ENCODE measurements at regions not wholly inside any gene's neighbourhood (a gene's known extent, or its start where the extent isn't known, plus 50 kb on each side); places are given as distances from the start of the nearest gene placed in this dataset.

DNA sequence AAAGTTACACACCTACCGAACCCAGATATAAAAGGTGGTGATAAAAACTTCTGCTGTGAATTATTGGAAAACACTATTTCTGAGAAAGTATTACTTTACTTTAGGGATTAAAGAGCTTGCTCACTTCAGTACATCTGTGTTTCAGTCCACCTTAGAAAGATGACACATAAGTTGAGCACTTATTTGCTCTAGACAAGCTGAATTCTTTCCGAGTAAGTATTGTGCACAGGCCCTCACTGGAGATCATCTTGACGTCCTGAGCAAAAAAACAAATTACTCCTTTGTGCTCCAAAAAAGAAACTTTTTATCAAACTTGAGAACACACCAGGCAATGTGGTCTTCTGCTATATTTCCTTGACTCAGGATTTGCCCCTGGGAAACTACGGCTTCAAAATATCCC lies 231.0 kb upstream of the GRAMD2B start:
- ChIA-PET CTCF (no interaction called here), POLR2A (no interaction called here)
- DNase-seq (ENCODE audit: low read depth in 1 of 2, low spot score in 1 of 2) (no peak), ATAC-seq (no peak), FAIRE-seq (no peak)
- no peak for TF ChIP-seq KDM5A (IDR thresholded peaks at IDR 0.05)
- no peak for TF ChIP-seq CHD4 (IDR thresholded peaks at IDR 0.05; ENCODE audit: borderline replicate concordance)
- TF ChIP-seq, protein P1, sequence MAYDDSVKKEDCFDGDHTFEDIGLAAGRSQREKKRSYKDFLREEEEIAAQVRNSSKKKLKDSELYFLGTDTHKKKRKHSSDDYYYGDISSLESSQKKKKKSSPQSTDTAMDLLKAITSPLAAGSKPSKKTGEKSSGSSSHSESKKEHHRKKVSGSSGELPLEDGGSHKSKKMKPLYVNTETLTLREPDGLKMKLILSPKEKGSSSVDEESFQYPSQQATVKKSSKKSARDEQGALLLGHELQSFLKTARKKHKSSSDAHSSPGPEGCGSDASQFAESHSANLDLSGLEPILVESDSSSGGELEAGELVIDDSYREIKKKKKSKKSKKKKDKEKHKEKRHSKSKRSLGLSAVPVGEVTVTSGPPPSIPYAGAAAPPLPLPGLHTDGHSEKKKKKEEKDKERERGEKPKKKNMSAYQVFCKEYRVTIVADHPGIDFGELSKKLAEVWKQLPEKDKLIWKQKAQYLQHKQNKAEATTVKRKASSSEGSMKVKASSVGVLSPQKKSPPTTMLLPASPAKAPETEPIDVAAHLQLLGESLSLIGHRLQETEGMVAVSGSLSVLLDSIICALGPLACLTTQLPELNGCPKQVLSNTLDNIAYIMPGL (CRISPR knock-in tag; IDR thresholded peaks at IDR 0.05; ENCODE audit: borderline replicate concordance), result no peak
- TF ChIP-seq, protein P2, sequence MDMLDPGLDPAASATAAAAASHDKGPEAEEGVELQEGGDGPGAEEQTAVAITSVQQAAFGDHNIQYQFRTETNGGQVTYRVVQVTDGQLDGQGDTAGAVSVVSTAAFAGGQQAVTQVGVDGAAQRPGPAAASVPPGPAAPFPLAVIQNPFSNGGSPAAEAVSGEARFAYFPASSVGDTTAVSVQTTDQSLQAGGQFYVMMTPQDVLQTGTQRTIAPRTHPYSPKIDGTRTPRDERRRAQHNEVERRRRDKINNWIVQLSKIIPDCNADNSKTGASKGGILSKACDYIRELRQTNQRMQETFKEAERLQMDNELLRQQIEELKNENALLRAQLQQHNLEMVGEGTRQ (IDR thresholded peaks at IDR 0.05), result no peak
- no peak for TF ChIP-seq RAD21 (conservative IDR thresholded peaks at IDR 0.05 in 1 of 2, IDR thresholded peaks at IDR 0.05 in 1 of 2)
- no peak for TF ChIP-seq TP53 (CRISPR knock-in tag; IDR thresholded peaks at IDR 0.05)
- TF ChIP-seq TFCP2L1 (CRISPR knock-in tag; IDR thresholded peaks at IDR 0.05), result no peak
- no peak for TF ChIP-seq FOXS1 (CRISPR knock-in tag; IDR thresholded peaks at IDR 0.05)
- no peak for TF ChIP-seq RFX5 (IDR thresholded peaks at IDR 0.05)
- TF ChIP-seq JUN (IDR thresholded peaks at IDR 0.05), result no peak
- TF ChIP-seq NR3C1 (IDR thresholded peaks at IDR 0.05), result no peak
- no peak for TF ChIP-seq EHMT2 (IDR thresholded peaks at IDR 0.05; ENCODE audit: low read depth)
- TF ChIP-seq RCOR1 (IDR thresholded peaks at IDR 0.05; ENCODE audit: low read depth, low read length), result no peak
- TF ChIP-seq ZC3H11A (IDR thresholded peaks at IDR 0.05), result no peak
- TF ChIP-seq PHF8 (IDR thresholded peaks at IDR 0.05; ENCODE audit: borderline replicate concordance, low read depth), result no peak
- TF ChIP-seq ZFP36 (IDR thresholded peaks at IDR 0.05; ENCODE audit: borderline replicate concordance, partially characterized antibody), result no peak
- no peak for TF ChIP-seq ZSCAN20 (CRISPR knock-in tag; IDR thresholded peaks at IDR 0.05)
- TF ChIP-seq, protein P3, sequence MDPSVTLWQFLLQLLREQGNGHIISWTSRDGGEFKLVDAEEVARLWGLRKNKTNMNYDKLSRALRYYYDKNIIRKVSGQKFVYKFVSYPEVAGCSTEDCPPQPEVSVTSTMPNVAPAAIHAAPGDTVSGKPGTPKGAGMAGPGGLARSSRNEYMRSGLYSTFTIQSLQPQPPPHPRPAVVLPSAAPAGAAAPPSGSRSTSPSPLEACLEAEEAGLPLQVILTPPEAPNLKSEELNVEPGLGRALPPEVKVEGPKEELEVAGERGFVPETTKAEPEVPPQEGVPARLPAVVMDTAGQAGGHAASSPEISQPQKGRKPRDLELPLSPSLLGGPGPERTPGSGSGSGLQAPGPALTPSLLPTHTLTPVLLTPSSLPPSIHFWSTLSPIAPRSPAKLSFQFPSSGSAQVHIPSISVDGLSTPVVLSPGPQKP (IDR thresholded peaks at IDR 0.05; ENCODE audit: low read depth, low read length), result no peak
- WGBS (ENCODE audit: missing lambda C conversion rate), result 48% methylated on average over 4 of the region's 4 CpGs
- no peaks in the 10 kb centered on the region for H3K4me1 ChIP-seq
- H3K9me3 ChIP-seq, result no peaks in the 10 kb centered on the region
- H3K4me3 ChIP-seq, result no peak overlapping the region
- H3K4me2 ChIP-seq, result no peak overlapping the region
- H3K27ac ChIP-seq, result no peak overlapping the region

DNA sequence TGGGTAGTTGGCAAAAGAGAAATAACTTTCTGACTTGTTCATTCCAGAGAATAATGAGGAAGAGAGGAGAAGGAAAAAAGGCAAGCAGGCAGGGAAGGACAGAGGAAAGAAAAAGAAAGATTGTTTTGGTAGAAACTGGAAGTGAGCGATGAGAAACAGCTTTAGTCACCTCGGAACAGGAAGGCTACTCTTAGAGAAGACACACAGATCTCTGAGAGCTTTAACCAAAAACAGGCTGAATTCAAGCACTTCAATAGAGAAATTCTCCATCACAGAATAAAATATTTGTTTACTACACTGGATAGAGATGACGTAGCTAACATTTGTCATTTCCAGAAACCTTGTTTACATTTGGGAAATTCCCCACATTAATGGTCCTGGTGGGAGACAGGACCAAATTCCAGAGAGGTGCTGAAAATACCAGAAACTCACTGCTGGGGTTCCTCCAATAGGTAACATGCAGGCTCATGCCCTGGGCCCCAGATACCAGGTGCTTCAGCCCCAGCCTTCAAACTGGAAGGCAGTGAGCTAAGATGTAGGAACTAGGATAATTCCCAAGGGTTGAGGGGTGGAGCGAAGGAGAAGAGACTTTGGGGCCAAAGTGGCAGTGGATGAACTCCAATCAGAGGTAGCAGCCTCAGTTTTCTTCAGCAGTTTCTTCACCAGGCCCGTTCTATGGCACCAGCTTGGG lies 227.7 kb upstream of the GRAMD2B start:
- POLR2A ChIA-PET, result no interaction called here
- DNase-seq (ENCODE audit: low read depth in 1 of 2, low spot score in 1 of 2) (no peak), FAIRE-seq (no peak), ATAC-seq (no peak)
- TF ChIP-seq SMC3 (IDR thresholded peaks at IDR 0.05) (no peak), ZC3H11A (IDR thresholded peaks at IDR 0.05) (no peak), TP53 (CRISPR knock-in tag; IDR thresholded peaks at IDR 0.05) (no peak), SREBF2 (IDR thresholded peaks at IDR 0.05) (no peak), MAZ (IDR thresholded peaks at IDR 0.05; ENCODE audit: borderline replicate concordance, low read depth, low read length) (no peak), CBX2 (IDR thresholded peaks at IDR 0.05; ENCODE audit: borderline replicate concordance, low read depth) (no peak), HDAC2 (IDR thresholded peaks at IDR 0.05) (no peak), ZSCAN20 (CRISPR knock-in tag; IDR thresholded peaks at IDR 0.05) (no peak), PHF8 (IDR thresholded peaks at IDR 0.05; ENCODE audit: borderline replicate concordance, low read depth) (no peak), HEYL (CRISPR knock-in tag; IDR thresholded peaks at IDR 0.05) (no peak), CEBPB (IDR thresholded peaks at IDR 0.05) (no peak), EHF (CRISPR knock-in tag; IDR thresholded peaks at IDR 0.05) (no peak), NPAS2 (CRISPR knock-in tag; IDR thresholded peaks at IDR 0.05; ENCODE audit: borderline replicate concordance) (no peak), CHD4 (IDR thresholded peaks at IDR 0.05; ENCODE audit: borderline replicate concordance) (no peak), FOXS1 (CRISPR knock-in tag; IDR thresholded peaks at IDR 0.05) (no peak), ZNF302 (CRISPR knock-in tag; IDR thresholded peaks at IDR 0.05) (no peak), JUN (IDR thresholded peaks at IDR 0.05) (no peak)
- TF ChIP-seq, protein P3 (IDR thresholded peaks at IDR 0.05; ENCODE audit: low read depth, low read length), result no peak
- TF ChIP-seq, protein P1 (CRISPR knock-in tag; IDR thresholded peaks at IDR 0.05; ENCODE audit: borderline replicate concordance), result no peak
- Histone ChIP-seq H3K4me2 (no peak overlapping the region), H3K27ac (no peak overlapping the region), H3K4me1 (no peaks in the 10 kb centered on the region), H3K9me3 (no peaks in the 10 kb centered on the region), H3K4me3 (no peak overlapping the region)
- CTCF ChIA-PET, result no interaction called here
- WGBS (ENCODE audit: missing lambda C conversion rate), result 17% methylated on average over 5 of the region's 5 CpGs
